HEK293 (cell line): ENCODE measurements at regions not wholly inside any gene's neighbourhood (a gene's known extent, or its start where the extent isn't known, plus 50 kb on each side); places are given as distances from the start of the nearest gene placed in this dataset.
"Not testable (repeated sequence)": the region's sequence is repeated elsewhere in the genome, so short reads cannot be mapped to it uniquely, and the experiment has no call there.

Source experiments
- CTCF ChIA-PET: fragments of 350-600 bp; formaldehyde crosslinking; extraction: SDS; loops from one replicate; lab custom pipeline; 2021; ENCODE audit warnings: antibody characterized with exemption; lab: Yijun Ruan, JAX
- POLR2A ChIA-PET: fragments of 300-600 bp; formaldehyde crosslinking; extraction: SDS; loops from one replicate; lab custom pipeline; 2020; ENCODE audit warnings: antibody characterized with exemption, inconsistent platforms; lab: Yijun Ruan, JAX
- H3K27ac ChIP-seq: fragments of 200-500 bp; sonication (Bioruptor generic); 2 replicates; pipeline ENCODE4 v1.5.1; 2014; ENCODE audit warnings: low read depth, low read length, control low read depth, inconsistent platforms; ENCODE audit errors: extremely low read depth
- H3K36me3 ChIP-seq, 2 experiments: fragments of 200-500 bp in 1 of 2; sonication (Bioruptor generic) in 1 of 2; 1 replicate in 1 of 2; 2 replicates in 1 of 2; pipeline ENCODE4 v1.5.1; 2014 to 2017; ENCODE audit warnings: inconsistent platforms in 2 of 2, low read length in 2 of 2; ENCODE audit not compliant: control insufficient read depth in 2 of 2, insufficient read depth in 1 of 2
- H3K4me1 ChIP-seq: fragments of 200-500 bp; sonication (Bioruptor generic); 2 replicates; pipeline ENCODE4 v1.5.1; 2014; ENCODE audit warnings: mild to moderate bottlenecking, low read length, inconsistent platforms; ENCODE audit not compliant: control insufficient read depth, insufficient read depth
- H3K4me3 ChIP-seq: 2 replicates; pipeline ENCODE4 v1.5.1; 2011; ENCODE audit warnings: low read depth, mild to moderate bottlenecking, control low read depth, low read length, moderate library complexity
- H3K9me3 ChIP-seq: fragments of 200-500 bp; sonication (Bioruptor generic); 2 replicates; pipeline ENCODE4 v1.5.1; 2014; ENCODE audit warnings: low read depth, low read length, inconsistent platforms; ENCODE audit not compliant: control insufficient read depth, insufficient read depth

DNA sequence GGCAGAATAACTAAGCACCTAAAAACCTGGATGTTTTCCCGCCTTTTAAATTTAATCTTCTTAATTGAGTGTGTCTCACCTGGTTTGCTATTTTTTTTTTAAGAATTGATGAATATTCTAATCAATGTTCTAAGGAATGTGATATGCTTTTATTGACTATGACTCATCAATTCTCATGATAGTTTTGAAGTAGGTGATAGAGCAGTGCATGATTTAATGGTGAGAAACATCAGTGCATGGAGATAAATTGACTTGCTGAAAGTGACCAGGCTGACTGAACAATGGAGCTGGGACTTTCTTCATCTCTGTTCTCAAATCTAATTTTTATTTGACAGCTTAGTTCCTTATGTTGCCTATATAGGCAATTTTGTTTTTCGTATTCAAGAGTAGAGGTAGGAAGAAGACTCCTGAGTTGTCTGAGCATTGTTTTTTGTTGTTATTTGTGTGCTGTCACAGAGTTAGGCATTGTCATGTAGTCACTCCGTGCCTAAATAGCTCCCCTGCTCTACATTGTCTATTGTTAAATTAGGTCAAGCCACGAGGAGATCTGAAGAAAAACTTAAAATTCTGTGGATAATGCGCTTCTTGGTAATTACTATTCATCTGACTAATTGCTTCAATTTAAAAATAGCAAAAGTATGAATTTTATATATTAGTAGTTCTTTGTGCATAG, 59.0 kb upstream of the NUTM2F start:
- H3K36me3 ChIP-seq, H3K9me3 ChIP-seq, CTCF ChIA-PET, H3K27ac ChIP-seq, H3K4me1 ChIP-seq, H3K4me3 ChIP-seq, POLR2A ChIA-PET: not testable (repeated sequence)

- H3K9me3 ChIP-seq, CTCF ChIA-PET, H3K27ac ChIP-seq, POLR2A ChIA-PET, H3K4me3 ChIP-seq, H3K36me3 ChIP-seq, H3K4me1 ChIP-seq: not testable (repeated sequence)
Measured at GRCh38 chr9:94388011-94388406, 59.6 kb upstream of the NUTM2F start.

GRCh38 chr9:94390425-94391098, 62.1 kb upstream of the NUTM2F start:
- H3K27ac ChIP-seq, H3K4me3 ChIP-seq, H3K9me3 ChIP-seq, H3K36me3 ChIP-seq, H3K4me1 ChIP-seq, CTCF ChIA-PET: not testable (repeated sequence)
- POLR2A ChIA-PET = interaction anchor here (0.6 to 0.7 kb wide), 2 partner anchors 733 to 1365 kb away, joined by 3 to 5 read pairs; no protein-coding TSS in a partner anchor

- CTCF ChIA-PET, H3K27ac ChIP-seq, H3K36me3 ChIP-seq, H3K4me1 ChIP-seq, POLR2A ChIA-PET, H3K4me3 ChIP-seq, H3K9me3 ChIP-seq: not testable (repeated sequence)
Measured at GRCh38 chr9:94392971-94393624, 64.7 kb upstream of the NUTM2F start.

GRCh38 chr9:94397766-94398379, 69.4 kb upstream of the NUTM2F start:
- H3K4me1 ChIP-seq, POLR2A ChIA-PET, H3K4me3 ChIP-seq, CTCF ChIA-PET, H3K9me3 ChIP-seq, H3K36me3 ChIP-seq, H3K27ac ChIP-seq: not testable (repeated sequence)

DNA sequence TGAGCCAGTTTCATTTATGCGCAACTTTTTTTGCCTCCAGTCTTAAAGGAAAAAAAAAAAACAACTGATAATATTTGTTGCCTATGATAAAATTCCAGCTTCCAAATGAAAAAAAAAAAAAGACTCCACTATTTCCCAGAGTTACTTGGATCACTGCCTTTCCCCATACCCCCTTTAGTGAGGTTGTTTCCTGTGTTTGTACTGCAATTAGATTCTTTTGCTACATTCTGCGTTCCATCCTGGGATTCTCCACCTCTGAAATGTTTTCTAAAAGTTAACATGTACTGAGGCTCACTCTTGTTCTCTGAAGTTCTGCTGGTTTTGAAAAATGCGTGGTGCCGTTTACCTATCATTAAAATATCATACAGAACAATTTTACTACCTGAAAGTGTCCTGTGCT, 72.0 kb upstream of the NUTM2F start:
- H3K9me3 ChIP-seq, H3K27ac ChIP-seq, H3K4me1 ChIP-seq, H3K36me3 ChIP-seq, CTCF ChIA-PET, POLR2A ChIA-PET, H3K4me3 ChIP-seq: not testable (repeated sequence)

- H3K4me3 ChIP-seq, H3K4me1 ChIP-seq, H3K36me3 ChIP-seq, POLR2A ChIA-PET, H3K27ac ChIP-seq, H3K9me3 ChIP-seq, CTCF ChIA-PET: not testable (repeated sequence)
Measured at GRCh38 chr9:94402795-94403194, 74.4 kb upstream of the NUTM2F start.

DNA sequence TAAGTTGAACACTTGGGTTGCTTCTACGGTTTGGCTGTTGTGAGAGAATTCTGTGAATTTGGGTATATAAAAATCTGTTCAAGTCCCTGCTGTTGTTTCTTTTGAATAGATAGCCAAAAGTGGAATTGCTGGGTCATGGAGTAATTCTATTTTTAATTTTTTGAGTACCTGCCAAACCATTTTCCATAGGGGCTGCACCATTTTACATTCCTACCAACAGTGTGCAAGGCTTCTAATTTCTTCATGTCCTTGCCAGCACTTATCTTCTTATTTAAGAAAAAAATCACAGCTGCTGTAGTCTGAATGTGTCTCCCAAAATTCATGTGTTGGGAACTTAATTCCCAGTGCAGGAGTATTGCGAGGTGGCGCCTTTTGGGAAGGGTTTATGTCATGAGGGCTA, 75.1 kb upstream of the NUTM2F start:
- H3K4me3 ChIP-seq, H3K36me3 ChIP-seq, H3K4me1 ChIP-seq, CTCF ChIA-PET, H3K9me3 ChIP-seq, POLR2A ChIA-PET, H3K27ac ChIP-seq: not testable (repeated sequence)

DNA sequence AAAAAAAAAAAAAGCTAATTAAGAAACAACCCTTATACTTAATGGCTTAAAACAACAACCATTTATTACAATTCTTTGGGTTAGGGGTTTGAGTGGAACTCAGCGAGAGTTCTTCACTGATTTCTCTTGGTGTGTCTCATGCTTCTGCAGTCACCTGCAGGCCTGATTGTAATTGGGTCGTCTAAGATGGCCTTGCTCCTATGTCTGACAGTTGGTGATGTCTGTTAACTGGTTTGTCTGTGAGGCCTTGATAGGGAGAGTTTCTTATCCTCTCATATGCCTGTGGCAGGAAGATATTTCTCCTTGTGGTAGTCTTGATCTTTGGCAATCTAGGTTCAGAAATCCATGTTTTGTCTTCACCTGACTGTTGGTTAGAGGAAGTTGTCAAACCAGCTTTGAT, 85.2 kb upstream of the NUTM2F start:
- POLR2A ChIA-PET, H3K4me3 ChIP-seq, H3K9me3 ChIP-seq, H3K27ac ChIP-seq, H3K4me1 ChIP-seq, CTCF ChIA-PET, H3K36me3 ChIP-seq: not testable (repeated sequence)

DNA sequence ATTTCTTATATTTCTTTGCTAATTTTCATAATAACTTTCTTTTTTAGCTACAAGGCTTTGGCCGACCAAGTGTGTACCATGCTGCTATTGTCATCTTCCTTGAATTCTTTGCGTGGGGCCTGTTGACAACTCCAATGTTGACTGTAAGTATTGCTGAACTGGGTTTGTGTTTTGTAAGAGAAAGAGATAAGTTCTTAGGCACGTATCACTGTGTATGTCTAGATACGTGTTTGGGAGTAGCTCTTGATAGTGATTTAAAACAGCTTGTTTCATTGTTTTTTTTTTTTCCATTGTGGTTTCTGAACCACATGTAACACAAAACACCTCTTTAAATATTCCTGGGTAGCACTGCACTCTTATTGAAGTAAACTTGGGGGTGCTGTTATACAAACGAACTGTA, 86.7 kb upstream of the NUTM2F start:
- H3K9me3 ChIP-seq, H3K4me1 ChIP-seq, H3K36me3 ChIP-seq, CTCF ChIA-PET, H3K27ac ChIP-seq, H3K4me3 ChIP-seq, POLR2A ChIA-PET: not testable (repeated sequence)

DNA sequence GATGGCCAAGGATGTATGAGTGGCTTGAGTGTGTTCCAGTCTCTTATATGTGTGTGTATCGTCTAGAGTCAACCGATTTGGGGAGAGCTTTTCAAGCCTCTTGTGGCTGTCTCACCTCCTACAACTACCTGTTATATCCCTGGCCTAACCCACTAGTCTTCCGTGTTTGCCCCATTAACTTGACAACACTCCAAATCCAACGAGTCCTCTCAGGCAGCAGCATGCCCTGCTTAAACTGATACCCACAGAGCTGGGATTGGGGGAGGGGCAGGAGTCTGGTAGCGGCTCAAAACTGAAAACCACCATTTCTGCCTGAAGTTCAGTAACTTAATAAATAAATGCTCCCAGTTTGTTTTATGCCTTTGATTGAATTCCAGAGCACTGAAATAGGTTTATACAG, 91.7 kb upstream of the NUTM2F start:
- POLR2A ChIA-PET, H3K4me1 ChIP-seq: not testable (repeated sequence)

More for the DNA sequence above, 91.7 kb upstream of the NUTM2F start:
- CTCF ChIA-PET, H3K4me3 ChIP-seq, H3K36me3 ChIP-seq, H3K27ac ChIP-seq, H3K9me3 ChIP-seq: not testable (repeated sequence)
